D341Med (cell line): ENCODE measurements at regions not wholly inside any gene's neighbourhood (a gene's known extent, or its start where the extent isn't known, plus 50 kb on each side); places are given as distances from the start of the nearest gene placed in this dataset.
"Not testable (repeated sequence)": the region's sequence is repeated elsewhere in the genome, so short reads cannot be mapped to it uniquely, and the experiment has no call there.

Experiments
- DNase-seq: peaks from one replicate; pipeline ENCODE4 v3.0.0; 2012; ENCODE audit warnings: low spot score

DNA sequence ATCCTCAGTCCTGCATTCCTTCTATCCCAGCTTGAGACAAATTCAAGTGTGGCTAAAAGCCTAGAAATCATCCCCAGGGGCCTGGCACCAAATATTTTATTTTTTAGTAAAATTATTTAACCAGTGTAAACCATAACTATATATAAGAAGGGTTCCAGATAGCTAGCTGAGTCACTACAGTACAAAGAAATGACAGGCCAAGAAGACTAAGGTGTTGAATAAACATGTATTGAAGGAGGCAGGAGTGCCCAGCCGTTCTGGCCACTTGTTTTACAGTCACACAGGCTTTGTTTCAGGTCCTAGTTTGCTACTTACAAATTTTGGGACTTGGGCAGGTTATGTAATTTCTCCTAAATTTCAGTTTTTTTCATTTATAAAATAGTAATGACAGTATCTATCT, 225.9 kb upstream of the PITX2 start:
- no peak for DNase-seq

- DNase-seq = no peak
Measured at GRCh38 chr4:110849461-110849860, 226.6 kb upstream of the PITX2 start.

GRCh38 chr4:110850461-110851442, 227.9 kb upstream of the PITX2 start:
- DNase-seq = no peak

DNA sequence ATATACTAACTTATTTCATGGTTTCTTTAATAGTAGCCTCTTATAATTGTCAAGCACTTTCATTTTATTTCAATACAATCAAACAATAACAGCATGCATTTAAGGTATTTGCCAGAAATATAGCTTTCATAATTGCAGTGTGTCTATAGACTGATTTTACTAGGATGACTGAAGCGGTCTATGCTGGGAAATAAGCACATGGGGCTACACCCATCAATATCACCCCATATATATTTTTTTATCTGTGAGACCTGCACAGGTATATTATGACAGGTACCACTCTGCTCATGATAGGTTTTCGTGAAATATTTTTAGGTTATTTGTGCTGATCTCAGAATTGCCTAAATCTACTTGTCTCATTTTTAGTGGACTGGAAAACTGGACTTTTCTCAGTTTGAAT, 229.1 kb upstream of the PITX2 start:
- DNase-seq = no peak

- no peak for DNase-seq
Measured at GRCh38 chr4:110852793-110853192, 229.9 kb upstream of the PITX2 start.

- DNase-seq = no peak
Measured at GRCh38 chr4:110853242-110853641, 230.4 kb upstream of the PITX2 start.

- DNase-seq = no peak
Measured at GRCh38 chr4:110854021-110854678, 231.3 kb upstream of the PITX2 start.

DNA sequence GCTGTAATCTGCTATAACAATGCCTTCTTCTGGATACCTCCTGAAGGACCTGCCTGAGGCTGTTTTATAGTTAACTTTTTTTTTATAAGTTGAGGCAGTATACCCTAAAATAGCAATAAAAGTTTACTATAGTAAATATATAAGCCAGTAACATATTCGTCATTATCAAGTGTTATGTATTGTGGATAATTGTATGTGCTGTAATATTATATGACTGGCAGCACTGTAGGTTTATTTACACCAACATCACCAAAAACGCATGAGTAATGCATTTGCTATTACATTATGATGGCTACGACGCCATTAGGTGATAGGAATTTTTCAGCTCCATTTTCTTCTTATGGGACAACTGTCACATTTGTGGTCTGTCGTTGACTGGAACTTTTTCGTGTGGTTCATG, 237.2 kb upstream of the PITX2 start:
- DNase-seq = no peak

- DNase-seq = no peak
Measured at GRCh38 chr4:110860901-110861300, 238.0 kb upstream of the PITX2 start.

DNA sequence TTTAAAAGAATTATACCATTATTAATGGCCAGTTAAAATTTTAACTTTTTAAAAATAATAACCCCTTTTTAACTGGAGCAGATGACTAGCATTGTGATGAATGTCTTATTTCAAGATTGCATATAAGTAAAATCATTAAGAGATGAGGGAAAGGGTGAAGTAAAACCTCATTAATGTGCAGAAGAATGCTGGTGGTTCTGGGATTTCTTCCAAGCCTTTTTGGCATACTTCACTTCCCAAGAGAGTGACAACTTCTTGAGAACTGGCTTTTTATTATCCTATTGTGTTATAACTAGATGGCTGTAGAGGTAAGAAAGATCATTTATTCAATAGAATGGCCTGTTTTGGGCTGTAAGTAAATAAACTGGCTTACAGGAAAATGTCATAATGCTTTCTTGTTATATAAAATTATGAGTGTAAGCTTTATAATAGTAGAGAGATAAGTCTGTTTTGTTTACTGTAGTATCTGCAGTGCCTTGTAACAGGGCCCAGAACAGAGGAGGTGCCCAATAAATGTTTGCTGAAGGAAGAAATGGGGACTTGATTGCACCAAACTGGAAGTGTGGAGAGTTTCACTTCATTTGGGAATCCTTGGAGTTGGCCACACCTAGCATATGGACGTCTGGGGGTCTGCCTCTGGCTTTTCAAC, 242.9 kb upstream of the PITX2 start:
- DNase-seq = no peak

- no peak for DNase-seq
Measured at GRCh38 chr4:110867251-110867960, 244.5 kb upstream of the PITX2 start.

DNA sequence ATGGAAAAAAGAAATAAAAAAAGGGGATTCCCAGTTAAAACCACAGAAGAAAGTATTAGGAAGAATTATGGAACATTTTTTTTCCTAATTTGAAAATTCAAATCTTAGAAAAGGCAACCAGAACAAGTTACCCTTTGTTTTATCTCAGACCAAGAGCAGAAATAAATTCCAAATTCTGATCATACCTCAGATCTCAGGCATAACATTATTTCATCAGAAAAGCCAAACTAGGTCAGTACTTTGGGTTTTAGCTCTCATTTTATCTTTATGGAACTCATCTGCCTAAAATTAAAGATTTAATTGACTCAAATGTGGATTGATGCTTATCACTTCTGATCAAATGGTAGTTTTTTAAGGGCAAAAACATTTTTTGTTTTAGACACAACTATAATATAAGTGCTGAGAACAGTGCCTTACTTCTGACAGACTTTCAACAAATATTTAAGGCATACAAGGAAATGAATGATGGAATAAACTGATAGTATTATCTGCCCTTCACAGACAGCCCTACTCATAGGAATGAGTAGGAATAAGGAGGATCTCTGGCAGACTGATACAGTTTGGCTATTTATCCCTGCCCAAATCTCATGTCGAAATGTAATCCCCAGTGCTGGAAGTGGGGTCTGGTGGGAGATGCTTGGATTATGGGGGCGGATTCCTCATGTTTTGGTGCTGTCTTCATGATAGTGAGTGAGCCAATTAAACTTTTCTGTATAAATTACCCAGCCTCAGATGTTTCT, 245.3 kb upstream of the PITX2 start:
- no peak for DNase-seq

- DNase-seq = no peak
Measured at GRCh38 chr4:110869114-110869513, 246.2 kb upstream of the PITX2 start.

DNA sequence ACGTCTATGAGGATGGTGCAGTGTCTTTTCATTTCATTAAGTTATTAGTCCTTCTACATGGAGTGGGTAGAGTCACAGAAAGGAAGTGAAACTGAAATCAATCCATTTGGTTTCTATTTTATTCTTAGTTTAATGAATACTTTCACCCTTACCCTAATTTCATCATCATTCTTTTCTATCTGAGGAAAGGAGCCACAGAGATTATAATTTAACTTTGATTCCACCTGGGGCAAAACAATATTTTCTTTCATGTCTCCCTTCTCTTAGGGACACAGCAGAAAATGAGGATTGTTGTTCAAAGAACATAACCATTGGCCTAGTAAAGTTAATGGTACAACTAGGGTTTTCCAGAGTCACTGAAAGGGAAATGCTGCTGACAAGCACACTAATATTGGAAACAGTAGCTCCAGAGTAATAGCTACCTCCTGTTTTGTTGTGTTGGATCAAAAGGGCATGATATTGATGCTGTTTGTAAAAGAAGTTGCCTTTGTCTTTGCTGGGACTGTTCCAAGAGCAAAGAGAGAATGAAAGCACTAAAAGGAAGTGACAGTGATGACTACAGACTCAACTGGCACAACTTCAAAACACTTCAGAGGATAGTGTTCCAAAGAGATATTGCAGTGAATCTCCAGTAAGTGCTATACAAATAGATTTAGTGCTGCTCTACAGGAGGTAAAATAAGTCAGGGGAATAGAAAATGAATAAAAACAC, 247.1 kb upstream of the PITX2 start:
- DNase-seq = no peak

GRCh38 chr4:110876214-110876613, 253.3 kb upstream of the PITX2 start:
- DNase-seq = not testable (repeated sequence)

GRCh38 chr4:110876866-110877265, 254.0 kb upstream of the PITX2 start:
- no peak for DNase-seq

DNA sequence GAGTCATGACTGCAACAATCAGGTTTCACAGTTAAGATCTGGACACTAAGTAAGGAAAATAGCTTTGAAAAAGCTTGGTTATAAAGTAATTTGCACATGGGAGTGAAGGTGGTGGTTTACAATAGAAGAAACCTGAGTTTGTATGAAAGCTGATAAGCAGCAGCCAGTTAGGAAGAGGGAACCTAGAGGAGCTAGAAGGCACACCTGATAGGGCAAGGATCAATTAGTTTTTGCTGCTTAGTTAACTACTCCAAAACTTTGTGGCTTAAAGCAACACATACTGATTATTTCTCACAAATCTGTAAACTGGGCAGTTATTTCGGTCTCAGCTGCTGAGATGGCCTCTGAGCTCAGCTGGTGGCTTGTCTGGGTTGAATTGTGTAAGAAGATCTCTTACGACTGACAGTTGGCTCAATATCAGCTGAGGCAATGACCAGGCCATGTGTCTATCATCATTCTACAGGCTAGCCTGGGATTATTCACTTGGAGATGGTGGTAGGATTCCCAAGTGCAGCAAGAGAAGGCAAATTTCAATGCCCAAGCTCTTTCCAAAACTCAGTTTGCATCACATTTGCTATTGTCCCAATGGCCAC, 255.0 kb upstream of the PITX2 start:
- DNase-seq = no peak

GRCh38 chr4:110878413-110878812, 255.5 kb upstream of the PITX2 start:
- no peak for DNase-seq

GRCh38 chr4:110878956-110879355, 256.1 kb upstream of the PITX2 start:
- DNase-seq = no peak

DNA sequence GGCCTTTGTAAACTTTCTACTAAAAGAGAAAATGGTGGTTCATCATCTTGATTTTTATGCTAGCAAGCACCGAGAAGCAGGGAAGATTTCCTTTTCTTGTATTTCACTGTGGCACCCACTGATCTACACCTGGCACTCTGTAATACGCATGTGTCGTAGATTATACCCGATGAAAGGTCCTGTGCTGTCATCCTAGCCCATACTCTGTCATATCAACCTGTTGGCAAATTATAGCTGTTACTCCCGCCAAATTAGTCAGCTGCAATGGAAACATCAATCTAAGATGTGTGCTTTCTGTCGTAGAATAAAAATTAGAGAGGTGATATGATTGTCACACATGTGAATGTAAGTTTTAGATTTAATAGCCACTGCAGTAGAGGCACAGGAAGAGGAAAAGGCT, 263.4 kb upstream of the PITX2 start:
- DNase-seq = no peak
